ENCODE measurements at regions not wholly inside any gene's neighbourhood (a gene's known extent, or its start where the extent isn't known, plus 50 kb on each side); places are given as distances from the start of the nearest gene placed in this dataset.
"Not testable (repeated sequence)": the region's sequence is repeated elsewhere in the genome, so short reads cannot be mapped to it uniquely, and the experiment has no call there.

- Histone ChIP-seq H3K36me3 (no peaks in the 10 kb centered on the region), H3K4me1 (no peaks in the 10 kb centered on the region), H3K27me3 (no peaks in the 10 kb centered on the region), H3K27ac (replicated peaks in 1 of 4) (no peak overlapping the region), H3K4me3 (no peak overlapping the region), H3K9me3 (no peaks in the 10 kb centered on the region)
- intact Hi-C loops (cut with DNase I), result no loop called here
- no peak for DNase-seq (ENCODE audit: extremely low spot score)
- 100% methylated on average over 4 of the region's 4 CpGs for WGBS
- TF ChIP-seq EP300 (IDR thresholded peaks at IDR 0.05), result no peak
- TF ChIP-seq POLR2A (IDR thresholded peaks at IDR 0.05; ENCODE audit: low read depth), result no peak
- TF ChIP-seq, protein P1, sequence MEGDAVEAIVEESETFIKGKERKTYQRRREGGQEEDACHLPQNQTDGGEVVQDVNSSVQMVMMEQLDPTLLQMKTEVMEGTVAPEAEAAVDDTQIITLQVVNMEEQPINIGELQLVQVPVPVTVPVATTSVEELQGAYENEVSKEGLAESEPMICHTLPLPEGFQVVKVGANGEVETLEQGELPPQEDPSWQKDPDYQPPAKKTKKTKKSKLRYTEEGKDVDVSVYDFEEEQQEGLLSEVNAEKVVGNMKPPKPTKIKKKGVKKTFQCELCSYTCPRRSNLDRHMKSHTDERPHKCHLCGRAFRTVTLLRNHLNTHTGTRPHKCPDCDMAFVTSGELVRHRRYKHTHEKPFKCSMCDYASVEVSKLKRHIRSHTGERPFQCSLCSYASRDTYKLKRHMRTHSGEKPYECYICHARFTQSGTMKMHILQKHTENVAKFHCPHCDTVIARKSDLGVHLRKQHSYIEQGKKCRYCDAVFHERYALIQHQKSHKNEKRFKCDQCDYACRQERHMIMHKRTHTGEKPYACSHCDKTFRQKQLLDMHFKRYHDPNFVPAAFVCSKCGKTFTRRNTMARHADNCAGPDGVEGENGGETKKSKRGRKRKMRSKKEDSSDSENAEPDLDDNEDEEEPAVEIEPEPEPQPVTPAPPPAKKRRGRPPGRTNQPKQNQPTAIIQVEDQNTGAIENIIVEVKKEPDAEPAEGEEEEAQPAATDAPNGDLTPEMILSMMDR (IDR thresholded peaks at IDR 0.05), result no peak
- no peak for TF ChIP-seq POLR2AphosphoS5 (IDR thresholded peaks at IDR 0.05)
Observed at GRCh38 chr1:83118472-83118871, 880.5 kb downstream of the TTLL7 start.

DNA sequence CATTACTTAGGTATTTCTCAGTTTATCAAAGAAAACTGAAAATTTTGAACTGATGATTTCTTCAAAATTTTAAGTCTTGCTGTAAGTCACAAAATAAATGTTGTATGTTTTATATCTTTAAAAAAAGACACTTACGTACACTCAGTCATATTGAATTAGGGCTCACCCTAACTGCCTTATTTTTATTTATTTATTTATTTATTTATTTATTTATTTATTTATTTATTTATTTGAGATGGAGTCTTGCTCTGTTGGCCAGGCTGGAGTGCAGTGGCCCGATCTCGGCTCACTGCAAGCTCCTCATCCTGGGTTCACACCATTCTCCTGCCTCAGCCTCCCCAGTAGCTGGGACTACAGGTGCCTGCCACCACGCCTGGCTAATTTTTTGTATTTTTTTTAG is 881.9 kb downstream of the TTLL7 start:
- H3K36me3 ChIP-seq; DNase-seq (ENCODE audit: extremely low spot score); H3K4me3 ChIP-seq; H3K4me1 ChIP-seq; intact Hi-C loops (cut with DNase I); H3K9me3 ChIP-seq; H3K27me3 ChIP-seq; H3K27ac ChIP-seq (replicated peaks in 1 of 4): not testable (repeated sequence)
- 97% methylated on average over 4 of the region's 4 CpGs for WGBS

- H3K4me3 ChIP-seq, result no peak overlapping the region
- 98% methylated on average over 2 of the region's 2 CpGs for WGBS
- DNase-seq (ENCODE audit: extremely low spot score), result no peak
- no peaks in the 10 kb centered on the region for H3K4me1 ChIP-seq
- TF ChIP-seq POLR2AphosphoS5 (IDR thresholded peaks at IDR 0.05) (no peak), EP300 (IDR thresholded peaks at IDR 0.05) (no peak), POLR2A (IDR thresholded peaks at IDR 0.05; ENCODE audit: low read depth) (no peak)
- TF ChIP-seq, protein P1 (IDR thresholded peaks at IDR 0.05), result no peak
- intact Hi-C loops (cut with DNase I), result no loop called here
- no peaks in the 10 kb centered on the region for H3K36me3 ChIP-seq
- H3K27me3 ChIP-seq, result no peaks in the 10 kb centered on the region
- H3K9me3 ChIP-seq, result no peaks in the 10 kb centered on the region
- H3K27ac ChIP-seq (replicated peaks in 1 of 4), result no peak overlapping the region
Observed at GRCh38 chr1:83115785-83116184, 883.1 kb downstream of the TTLL7 start.

DNA sequence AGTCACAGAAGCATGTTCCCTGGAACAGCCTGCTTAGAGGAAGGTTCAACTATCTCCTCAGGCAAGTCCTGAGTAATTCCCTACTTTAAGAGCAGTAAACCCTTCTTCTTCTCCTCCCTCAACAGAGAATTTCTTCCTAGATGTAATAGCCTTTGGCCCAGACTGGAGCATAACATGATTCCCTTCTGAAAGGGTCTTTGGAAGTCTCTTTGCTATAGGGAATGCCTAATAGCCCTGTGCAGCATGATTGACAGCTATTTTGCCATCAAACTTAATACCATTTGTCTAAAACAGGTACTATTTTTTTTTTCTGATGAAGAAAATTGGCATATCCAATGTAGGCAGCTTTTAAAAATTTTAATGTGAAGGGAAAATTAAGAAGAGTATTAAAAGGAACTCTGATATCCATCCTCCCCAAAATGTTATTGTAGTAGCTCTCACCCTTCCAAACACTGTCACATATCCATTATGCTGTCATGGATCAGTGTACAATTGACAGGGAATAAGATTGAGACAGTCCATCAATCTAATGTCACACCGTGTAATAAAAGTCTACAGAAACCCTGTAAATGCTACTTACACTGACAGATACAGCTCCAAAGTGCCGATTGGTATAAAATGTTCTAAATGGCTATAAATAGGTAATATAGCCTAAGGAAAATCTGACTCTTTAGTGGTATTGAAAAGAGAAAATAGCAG is 884.6 kb downstream of the TTLL7 start:
- 93% methylated on average over 2 of the region's 2 CpGs for WGBS
- Histone ChIP-seq H3K27ac (replicated peaks in 1 of 4) (no peak overlapping the region), H3K36me3 (no peaks in the 10 kb centered on the region), H3K4me1 (no peaks in the 10 kb centered on the region), H3K27me3 (no peaks in the 10 kb centered on the region), H3K9me3 (no peaks in the 10 kb centered on the region), H3K4me3 (no peak overlapping the region)
- intact Hi-C loops (cut with DNase I), result no loop called here
- no peak for DNase-seq (ENCODE audit: extremely low spot score)
- TF ChIP-seq POLR2AphosphoS5 (IDR thresholded peaks at IDR 0.05) (no peak), EP300 (IDR thresholded peaks at IDR 0.05) (no peak), POLR2A (IDR thresholded peaks at IDR 0.05; ENCODE audit: low read depth) (no peak)
- TF ChIP-seq, protein P1 (IDR thresholded peaks at IDR 0.05), result no peak

GRCh38 chr1:83113652-83114051 is 885.3 kb downstream of the TTLL7 start:
- intact Hi-C loops (cut with DNase I), result no loop called here
- DNase-seq (ENCODE audit: extremely low spot score), result no peak
- Histone ChIP-seq H3K9me3 (no peaks in the 10 kb centered on the region), H3K27ac (replicated peaks in 1 of 4) (no peak overlapping the region), H3K27me3 (no peaks in the 10 kb centered on the region), H3K4me1 (no peaks in the 10 kb centered on the region), H3K4me3 (no peak overlapping the region), H3K36me3 (no peaks in the 10 kb centered on the region)
- WGBS, result 62% methylated on average over 2 of the region's 2 CpGs
- TF ChIP-seq, protein P1 (IDR thresholded peaks at IDR 0.05), result no peak
- no peak for TF ChIP-seq EP300 (IDR thresholded peaks at IDR 0.05)
- TF ChIP-seq POLR2AphosphoS5 (IDR thresholded peaks at IDR 0.05), result no peak
- no peak for TF ChIP-seq POLR2A (IDR thresholded peaks at IDR 0.05; ENCODE audit: low read depth)
